ENCODE measurements at regions not wholly inside any gene's neighbourhood (a gene's known extent, or its start where the extent isn't known, plus 50 kb on each side); places are given as distances from the start of the nearest gene placed in this dataset.
"Not testable (repeated sequence)": the region's sequence is repeated elsewhere in the genome, so short reads cannot be mapped to it uniquely, and the experiment has no call there.

DNA sequence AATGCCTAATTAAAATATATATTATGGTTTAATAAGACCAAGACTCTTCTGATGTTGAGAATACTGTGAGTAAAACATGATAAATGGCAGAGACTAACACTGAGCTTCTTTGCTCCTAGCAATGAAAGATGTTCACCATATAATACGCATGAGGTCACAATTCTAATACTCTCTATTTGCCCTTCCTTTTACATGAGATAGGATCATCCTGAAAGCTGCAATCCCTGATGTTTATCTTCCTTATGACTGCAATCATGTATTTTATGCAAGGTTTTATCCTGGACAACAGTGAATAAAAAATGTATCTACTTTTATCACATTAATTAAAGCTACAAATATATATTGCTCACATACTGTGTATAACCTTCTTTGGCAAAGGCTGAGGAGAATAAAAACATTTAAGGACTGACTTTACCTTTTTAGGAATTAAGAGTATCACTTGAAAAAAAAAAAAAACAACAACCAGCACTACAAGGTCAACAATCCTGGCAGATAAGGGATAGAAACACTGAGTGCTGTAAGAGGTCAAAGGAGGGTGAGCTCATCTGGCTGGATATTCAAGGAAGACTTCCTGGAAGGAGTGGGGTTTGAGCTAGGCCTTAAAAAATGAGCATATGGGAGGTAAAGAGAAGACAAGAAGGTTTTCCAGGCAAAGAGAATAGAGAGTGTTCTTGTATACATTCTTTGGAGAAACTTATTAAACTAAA, 99.9 kb downstream of the AREG start:
- DNase-seq = no peak

DNA sequence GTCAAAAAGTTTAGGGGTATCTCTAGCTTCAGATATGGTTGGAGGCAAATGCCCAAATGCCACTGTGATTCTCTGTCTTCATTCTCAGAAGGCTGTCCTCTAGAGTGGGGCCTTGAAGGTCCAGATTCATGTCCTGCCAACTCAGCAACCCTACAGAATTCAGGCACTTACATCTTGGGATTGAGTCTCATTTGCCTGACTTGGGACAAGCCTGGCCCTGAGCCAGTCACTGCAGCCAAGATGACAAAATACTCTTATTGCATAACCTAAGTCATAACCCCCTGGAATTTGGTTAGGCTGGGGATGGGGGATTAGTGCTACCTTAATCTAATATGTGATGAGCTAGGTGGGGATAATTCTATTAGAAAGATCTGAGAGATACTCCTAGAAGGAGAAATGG, 100.5 kb downstream of the AREG start:
- no peak for DNase-seq

DNA sequence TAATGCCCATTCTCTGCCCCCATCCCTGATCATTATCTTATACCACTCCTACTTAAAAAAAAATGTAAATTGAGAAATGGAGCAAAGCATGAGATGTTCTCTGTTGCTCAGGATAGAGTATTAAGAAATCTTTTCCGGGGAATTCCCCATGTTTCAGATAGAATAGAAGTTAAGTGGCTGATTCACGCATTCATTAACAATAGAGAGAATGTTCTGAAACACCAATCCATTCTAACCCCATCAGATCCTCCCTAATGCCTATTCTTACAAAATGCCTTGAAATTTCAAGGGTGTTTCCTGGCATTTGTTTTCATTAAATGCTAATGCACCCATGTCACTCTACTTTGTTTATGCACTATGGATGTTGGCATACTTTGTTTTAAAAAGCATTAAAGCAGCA, 101.1 kb downstream of the AREG start:
- no peak for DNase-seq

DNA sequence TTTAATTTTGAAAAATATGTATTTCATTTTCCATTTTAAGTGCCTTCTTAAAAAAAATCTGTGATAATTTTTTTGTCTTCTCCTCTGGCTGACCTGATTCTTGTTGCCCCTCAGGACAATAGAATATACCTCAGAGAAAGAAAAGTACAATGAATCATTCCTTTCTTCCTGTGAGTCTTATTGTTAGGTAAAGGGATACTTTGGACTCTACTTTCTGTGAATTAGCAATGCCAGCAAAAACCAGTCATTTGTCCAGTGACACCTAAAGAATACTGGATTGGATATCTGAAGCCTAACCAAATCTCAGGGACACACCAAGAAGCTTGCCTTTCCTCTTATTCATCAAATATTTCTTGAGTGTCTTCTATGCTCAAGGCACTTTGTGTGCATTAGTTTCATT, 102.1 kb downstream of the AREG start:
- no peak for DNase-seq

DNA sequence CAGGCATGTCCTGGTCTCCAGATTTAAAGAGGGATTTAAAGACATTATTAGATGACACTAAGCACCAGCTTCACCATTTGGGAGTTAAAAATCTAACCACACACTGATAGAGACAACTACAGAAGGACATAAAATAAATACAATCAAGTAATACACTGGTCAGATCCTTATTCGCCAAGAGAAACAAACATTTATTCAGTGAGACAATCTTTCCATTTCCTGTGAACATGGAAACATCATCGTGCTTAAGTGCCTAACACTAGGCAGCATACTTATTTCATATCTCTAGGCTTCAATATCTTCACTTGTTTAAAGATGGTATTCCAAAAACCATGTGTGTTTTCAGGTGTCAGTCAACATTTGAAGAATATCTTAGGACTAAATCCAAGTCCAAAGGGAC, 103.6 kb downstream of the AREG start:
- no peak for DNase-seq

DNA sequence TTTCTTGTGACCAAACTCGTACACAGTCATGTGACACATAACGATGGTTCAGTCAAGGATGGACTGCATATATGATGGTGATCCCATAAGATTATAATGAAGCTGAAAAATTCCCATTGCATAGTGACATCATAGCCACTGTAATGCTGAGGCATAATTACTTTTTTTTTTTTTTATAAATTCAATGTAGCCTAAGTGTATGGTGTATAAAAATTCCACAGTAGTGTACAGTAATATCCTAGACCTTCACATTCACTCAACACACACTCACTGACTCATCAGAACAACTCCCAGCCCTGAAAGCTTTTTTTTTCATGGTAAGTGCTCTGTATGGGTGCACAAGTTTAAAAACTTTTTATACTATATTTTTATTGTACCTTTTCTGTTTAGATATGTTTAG, 105.0 kb downstream of the AREG start:
- DNase-seq = no peak

DNA sequence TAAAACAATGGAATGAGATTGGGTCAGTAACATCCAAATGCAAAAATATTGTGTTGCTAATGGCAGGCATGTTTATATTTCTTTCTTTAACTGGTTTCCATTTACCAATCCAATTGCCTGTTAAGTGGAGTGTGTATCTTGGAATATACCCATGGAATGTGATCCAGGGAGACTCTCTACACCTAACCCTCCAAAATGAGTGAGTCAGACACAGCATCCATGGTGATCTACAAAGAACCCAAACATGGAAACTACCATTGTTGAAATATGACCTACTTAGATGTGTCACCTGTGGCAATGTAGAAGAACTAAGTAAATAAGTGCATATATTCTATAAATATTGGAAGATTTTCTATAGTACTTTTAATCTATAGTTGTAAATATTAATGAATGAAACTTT, 110.3 kb downstream of the AREG start:
- no peak for DNase-seq

DNA sequence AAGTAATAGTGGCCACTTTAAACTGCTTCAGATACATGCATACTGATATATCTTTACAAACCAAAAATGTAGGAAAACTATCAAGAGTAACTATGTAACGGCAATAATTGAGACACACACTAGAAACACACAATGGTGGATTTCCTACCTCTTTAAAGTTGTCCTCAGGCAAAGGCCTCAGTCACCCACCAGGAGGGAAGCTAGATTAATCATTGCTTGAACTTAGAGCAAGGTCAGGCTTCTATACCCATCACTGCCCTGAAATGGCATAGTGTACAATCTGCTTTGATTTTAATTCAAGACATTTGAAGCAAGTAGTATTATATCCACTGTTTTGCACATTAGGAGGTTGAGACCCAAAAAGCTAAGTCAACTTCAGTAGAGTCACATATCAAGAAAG, 110.9 kb downstream of the AREG start:
- DNase-seq = no peak

DNA sequence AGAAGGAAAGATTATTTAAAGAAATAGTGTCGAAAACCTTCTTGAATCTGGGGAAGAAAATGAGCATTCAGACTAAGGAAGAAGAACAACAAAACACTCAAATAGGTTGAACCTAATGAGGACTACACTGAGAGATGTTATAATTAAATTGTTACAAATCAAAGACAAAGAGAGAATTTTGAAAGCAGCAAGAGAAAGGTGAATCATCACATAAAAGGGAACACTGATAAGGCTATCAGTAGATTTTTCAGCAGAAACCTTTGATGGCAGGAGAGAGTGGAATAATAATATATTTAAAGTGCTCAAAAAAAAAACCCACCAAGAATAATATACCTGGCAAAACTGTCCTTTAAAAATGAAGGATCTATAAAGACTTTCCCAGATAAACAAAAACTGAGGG, 114.9 kb downstream of the AREG start:
- DNase-seq = no peak

DNA sequence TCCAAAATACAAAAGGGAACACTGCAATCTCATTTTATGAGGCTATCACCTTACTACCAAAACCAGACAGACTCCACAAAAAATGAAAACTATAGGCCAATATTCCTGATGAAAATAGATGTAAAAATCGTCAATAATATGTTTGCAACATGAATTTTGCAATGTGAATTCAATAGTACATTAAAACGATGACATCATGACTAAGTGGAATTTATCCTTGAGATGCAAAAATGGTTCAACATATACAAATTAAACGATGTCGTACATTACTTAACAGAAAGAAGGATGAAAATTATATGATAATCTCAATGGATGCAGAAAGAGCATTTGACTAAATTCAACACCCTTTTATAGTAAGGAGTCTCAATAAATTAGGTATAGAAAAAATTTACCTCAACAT, 123.0 kb downstream of the AREG start:
- no peak for DNase-seq

DNA sequence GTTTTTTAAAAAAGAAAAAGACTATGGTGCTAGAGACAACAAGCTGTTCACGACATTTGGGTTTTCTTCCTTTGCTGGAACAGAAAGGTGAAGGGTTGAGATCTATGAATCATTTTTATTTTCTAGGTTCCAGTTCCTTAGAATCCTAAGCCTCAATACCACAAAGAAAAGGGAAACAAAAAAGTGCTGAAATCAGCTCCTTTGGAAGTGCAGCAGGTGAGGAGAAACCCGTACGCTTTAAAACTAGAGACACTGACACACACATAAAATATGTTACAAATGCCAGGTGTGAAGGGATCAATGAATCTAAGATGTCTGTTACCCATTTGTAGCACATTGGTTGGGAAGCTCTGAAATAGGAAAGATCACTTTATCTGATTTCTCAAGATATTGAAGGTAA, 125.2 kb downstream of the AREG start:
- DNase-seq = no peak

DNA sequence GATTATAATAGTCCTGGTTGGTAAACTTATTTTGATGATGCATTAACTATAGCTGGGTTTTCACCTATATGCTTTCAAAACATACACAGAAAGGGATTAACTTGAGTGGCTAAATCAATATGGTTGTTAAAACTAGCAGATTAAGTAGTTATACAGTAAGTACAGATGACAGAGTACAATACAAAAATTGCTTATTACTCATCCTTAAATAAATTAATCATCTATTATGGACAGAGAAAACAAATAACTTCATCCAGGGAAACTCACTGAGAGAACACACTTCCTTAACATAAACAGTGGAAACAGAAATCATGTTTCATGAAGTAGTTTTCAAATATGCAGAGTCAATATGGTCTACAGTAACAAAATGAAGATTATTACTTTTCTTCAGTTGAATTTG, 133.4 kb downstream of the AREG start:
- DNase-seq = no peak

DNA sequence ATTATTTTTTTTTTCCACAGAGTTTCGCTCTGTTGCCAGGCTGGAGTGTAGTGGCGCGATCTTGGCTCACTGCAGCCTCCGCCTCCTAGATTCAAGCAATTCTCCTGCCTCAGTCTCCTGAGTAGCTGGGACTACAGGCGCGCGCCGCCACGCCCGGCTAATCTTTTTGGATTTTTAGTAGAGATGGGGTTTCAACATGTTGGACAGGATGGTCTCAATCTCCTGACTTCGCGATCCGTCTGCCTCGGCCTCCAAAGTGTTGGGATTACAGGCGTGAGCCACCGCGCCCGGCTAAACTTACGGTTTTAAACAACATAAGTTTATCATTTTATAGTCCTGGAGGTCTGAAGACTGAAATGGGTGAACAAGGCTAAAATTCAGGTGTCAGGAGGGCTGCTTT, 133.9 kb downstream of the AREG start:
- DNase-seq = not testable (repeated sequence)

DNA sequence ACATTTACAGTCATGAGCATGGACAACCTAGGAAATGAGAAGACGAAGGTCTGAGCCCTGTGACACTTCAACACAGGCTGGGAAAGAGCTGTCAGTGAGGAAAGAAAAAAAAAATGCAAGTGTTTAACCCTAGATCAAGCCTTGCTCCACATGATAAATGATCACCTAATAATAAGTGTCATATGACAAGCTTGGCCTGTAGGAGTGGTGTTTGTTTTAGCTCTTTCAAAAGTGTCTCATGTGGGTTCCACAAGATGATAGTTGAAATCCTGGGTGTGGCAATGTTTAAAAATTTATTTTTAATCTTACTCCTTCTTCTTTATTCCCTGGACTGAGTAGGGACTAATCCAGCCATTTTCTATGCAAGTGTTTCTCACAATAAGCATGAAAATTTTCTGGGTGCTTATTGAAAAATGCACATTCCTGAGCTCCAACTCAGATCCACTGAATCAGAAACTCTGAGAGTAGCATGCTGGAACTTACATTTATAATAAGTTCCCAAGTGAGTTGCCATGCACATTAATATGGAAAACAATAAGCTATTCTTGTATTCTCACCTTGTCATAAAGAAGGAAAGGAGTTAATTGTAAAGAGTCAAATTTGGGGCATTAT, 138.3 kb downstream of the AREG start:
- DNase-seq = no peak

DNA sequence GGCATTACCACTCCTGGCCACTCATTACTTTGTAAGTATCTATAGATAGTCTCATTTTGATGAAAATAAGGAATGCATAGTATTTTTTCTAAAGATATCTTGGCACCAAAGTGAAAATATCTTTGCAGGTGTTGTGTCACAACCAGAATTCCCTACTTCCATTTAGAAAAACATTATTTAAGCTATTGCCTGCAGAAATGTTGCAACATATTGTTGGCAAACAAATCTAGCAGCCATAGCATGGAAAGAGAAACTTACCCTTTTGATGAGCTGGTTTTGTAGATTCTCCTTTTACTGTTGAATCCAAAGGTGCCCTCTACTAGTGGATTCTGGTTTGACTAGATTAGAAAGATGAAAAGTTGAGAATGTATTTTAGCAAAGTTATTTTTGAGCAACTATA, 138.8 kb downstream of the AREG start:
- DNase-seq = no peak

DNA sequence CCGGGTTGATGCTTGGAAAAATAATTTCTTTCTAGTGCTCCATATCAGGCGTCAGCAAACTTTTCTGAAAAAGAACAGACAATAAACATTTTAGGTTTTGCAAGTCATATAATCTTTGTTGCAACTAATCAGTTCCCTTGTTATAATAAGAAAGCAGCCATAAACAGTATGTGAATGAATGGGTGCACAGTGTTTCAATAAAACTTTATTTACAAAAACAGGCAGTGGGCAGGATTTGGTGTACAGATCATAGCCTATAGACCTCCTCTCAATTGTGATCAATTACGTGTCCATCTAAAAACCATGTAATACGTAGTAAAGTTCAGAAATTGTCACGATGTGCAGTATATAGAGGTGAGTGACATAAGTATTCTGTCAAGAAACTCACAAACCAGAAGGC, 143.4 kb downstream of the AREG start:
- DNase-seq = no peak

DNA sequence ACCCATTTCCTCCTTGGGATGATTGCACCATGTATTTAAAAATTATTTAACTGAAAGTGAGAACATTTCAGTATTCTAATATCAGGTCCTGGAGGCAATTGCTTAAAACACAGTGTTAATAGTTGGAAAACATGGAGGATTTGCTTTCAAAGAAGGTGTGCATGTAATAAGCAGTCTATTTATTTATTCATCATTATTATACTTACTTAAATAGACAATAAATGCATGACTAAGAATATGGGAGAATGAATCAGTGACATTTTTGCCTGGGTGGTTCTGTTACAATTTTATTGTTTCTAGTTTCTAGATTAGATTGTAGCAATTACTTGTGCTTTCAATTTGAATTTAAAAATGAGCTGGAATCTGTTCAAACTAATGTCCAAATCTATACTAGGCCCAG, 145.5 kb downstream of the AREG start:
- DNase-seq = no peak

DNA sequence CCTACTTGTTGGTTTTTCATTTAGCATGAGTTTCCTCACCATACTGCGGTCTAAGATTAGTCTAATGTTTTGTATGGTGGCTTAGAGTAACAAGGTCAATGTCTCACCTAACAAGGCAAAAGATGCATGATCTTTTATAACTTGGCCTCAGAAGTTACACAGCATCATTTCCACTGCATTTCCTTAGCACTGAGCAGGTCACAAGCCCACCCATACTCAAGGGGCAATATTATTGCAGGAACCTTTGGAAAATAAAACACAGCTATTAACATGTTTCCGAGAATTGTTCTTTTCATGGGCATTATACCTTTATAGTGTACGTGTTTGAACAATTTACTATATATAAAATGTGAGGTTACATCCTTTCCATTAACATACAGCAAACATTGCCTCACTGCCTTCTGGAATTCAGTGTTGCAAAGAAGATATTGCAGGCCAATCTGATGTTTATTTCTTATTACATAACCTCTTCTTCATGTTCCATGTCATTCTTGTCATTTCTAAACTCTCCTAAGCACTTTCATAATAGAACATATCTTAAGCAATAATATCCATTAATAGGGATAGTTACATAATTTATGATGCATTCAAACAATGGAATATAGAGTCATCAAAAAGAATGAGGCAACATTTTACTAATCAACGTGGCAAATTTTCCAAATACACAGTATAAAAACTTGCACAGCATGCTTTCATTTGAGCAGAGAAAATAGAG, 153.8 kb downstream of the AREG start:
- DNase-seq = no peak

DNA sequence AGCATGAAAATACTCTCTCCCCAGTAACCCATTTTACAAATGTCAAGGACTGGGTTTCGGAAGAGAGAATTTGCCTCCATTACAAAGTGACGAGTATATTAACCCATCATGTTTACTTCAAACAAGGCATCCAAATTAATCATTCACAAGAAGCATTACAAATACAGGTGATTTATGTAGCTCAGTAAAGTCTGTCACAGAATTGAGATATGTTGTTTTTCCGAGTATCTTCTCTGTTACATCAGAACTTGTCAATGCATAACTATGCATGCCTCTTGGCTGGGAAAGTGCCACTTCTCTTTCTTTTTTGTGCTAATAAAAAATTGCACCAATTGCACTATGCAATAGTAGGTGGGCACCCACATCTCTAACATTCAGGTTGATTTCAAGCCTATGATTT, 158.2 kb downstream of the AREG start:
- no peak for DNase-seq

DNA sequence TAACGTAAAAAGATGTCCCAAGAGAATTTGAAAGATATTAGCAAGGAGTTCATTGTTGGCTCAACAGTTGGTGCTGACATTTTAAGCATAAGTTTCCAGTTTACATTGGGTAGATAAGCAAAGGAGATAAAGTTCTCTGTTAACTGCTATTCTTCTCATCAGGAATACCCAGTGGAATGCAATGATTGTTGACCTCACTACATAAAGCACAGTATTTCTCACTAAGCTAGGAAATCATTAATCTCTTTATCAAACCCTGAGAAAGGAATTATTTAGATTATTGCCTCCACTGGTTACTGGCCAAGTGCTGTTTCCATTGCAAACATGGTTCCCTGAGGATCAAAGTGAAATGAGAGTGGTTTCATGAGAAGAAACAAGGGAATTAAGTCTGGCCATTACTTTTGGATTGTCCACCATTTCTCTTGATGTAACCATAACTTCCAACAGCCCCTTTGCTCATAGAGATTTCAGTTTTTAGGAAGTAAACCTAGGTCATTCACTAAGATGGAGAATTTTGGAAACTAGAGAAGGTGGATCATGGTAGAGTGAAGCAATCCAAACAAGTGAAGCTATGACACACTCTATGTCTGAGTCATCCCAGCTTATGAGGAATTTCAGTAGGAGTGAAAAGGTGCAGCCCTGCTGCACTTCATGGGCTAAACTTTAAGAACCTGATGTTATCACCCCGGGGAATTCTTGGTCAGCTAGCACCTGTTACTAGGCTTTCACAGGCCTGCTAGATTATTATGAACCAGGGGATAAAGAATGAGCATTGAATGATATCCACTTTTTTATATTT, 163.4 kb downstream of the AREG start:
- DNase-seq = no peak

DNA sequence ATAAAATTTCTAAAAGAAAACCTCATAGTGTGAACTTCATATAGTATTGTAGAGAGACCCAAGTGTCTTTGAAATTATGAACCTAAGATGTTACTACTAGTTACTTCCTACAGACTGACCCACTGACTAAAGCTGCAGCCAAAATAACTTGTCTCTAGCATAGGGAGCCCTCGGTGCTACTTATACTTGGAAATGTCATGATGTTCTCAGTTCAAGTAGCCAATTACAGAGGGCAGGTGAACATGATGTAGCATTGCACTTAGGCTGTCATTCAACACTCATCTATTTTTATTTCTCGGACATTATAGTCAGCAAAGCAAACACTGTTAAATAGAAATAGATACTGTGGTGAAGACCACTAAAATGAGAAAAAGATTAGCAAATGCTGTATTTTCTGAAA, 165.6 kb downstream of the AREG start:
- DNase-seq = no peak

DNA sequence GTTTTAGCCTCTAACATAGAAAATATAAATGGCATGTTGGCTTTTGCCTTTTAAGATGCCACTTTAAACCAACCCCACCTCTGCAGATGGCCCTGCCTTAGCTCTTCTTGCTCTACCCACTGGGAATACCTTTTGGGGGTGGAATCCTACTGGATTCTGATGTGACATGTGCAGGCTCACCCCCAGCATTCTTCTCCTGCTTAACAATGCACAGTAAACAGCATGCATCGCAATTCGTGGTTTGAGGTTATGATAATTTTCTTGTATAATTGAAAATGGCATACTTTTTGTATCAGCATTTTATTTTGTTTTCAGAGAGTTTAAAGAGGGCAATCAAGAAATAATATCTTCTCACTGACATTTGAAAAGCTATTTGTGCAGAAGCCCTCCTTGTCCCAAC, 167.9 kb downstream of the AREG start:
- DNase-seq = no peak

DNA sequence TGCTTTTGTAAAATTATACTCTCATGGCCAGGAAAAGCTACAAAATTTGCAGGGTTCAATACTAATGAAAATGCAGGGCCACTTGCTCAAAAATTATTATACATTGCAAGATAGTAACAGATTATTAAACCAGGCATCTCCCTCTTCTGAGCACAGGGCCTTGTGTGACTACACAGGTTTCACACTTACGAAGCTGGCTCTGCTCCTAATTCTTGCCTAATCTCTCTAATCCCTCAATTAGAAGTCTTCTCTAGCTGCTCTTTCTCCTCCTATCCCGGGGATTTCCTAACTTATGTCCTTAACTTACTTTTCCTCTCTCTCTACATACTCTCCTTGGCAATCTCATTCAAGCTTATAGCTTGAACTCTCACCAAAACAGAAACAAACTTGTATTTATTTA, 168.3 kb downstream of the AREG start:
- DNase-seq = no peak

DNA sequence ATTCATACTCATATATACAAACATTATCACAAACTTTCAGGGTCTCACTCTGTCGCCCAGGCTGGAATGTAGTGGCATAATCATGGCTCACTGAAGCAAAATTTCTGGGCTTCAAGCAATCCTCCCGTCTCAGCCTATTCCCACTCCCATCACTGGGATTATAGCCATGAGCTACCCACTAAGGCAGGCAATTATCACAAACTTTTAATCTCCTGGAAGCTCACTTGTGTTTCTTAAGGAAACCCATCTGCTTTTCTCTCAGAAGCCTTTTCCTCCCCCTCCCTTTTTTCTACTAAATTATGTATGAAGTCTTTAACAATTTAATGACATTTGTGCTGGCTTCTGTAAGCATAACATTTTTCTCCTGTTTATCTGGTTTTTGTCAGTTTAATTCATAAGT, 170.5 kb downstream of the AREG start:
- no peak for DNase-seq

Data from amniotic stem cell (primary cell).